H9 (cell line): ENCODE measurements at regions not wholly inside any gene's neighbourhood (a gene's known extent, or its start where the extent isn't known, plus 50 kb on each side); places are given as distances from the start of the nearest gene placed in this dataset.

Source experiments
- DNase-seq: peaks from one replicate; pipeline ENCODE4 v3.0.0-alpha.2; 2017
- H2AFZ ChIP-seq: one replicate; pipeline ENCODE4 v1.6.1; 2013; ENCODE audit warnings: mild to moderate bottlenecking, low read length, control low read depth, moderate library complexity
- H2AK5ac ChIP-seq: 2 replicates; pipeline ENCODE4 v1.6.1; 2013; ENCODE audit warnings: low read length, control low read depth, mixed read lengths; ENCODE audit not compliant: insufficient read length
- H2BK120ac ChIP-seq: one replicate; pipeline ENCODE4 v1.6.1; 2013; ENCODE audit warnings: low read depth, mild to moderate bottlenecking, low read length, control low read depth, inconsistent platforms; ENCODE audit not compliant: poor library complexity, severe bottlenecking
- H2BK12ac ChIP-seq: 2 replicates; pipeline ENCODE4 v1.6.1; 2013; ENCODE audit warnings: low read length, control low read depth, mixed read lengths, low read depth; ENCODE audit not compliant: insufficient read length
- H2BK15ac ChIP-seq: 2 replicates; pipeline ENCODE4 v1.6.1; 2013; ENCODE audit warnings: low read depth, low read length, control low read depth
- H2BK20ac ChIP-seq: one replicate; pipeline ENCODE4 v1.6.1; 2013; ENCODE audit warnings: low read depth, mild to moderate bottlenecking, low read length, control low read depth, inconsistent platforms; ENCODE audit not compliant: poor library complexity, severe bottlenecking
- H2BK5ac ChIP-seq: 2 replicates; pipeline ENCODE4 v1.6.1; 2013; ENCODE audit warnings: low read length, control low read depth, mixed read lengths; ENCODE audit not compliant: insufficient read length
- H3K14ac ChIP-seq: 2 replicates; pipeline ENCODE4 v1.6.1; 2013; ENCODE audit warnings: low read length, control low read depth; ENCODE audit not compliant: insufficient read depth
- H3K18ac ChIP-seq: 2 replicates; pipeline ENCODE4 v1.6.1; 2013; ENCODE audit warnings: low read depth, mild to moderate bottlenecking, mixed read lengths, low read length, control low read depth; ENCODE audit not compliant: insufficient read length
- H3K23ac ChIP-seq: 2 replicates; pipeline ENCODE4 v1.6.1; 2013; ENCODE audit warnings: low read length, control low read depth, mixed read lengths, low read depth; ENCODE audit not compliant: insufficient read length
- H3K23me2 ChIP-seq: 2 replicates; pipeline ENCODE4 v1.6.1; 2013; ENCODE audit warnings: low read depth, mild to moderate bottlenecking, mixed read lengths, low read length, control low read depth; ENCODE audit not compliant: insufficient read length, poor library complexity, severe bottlenecking
- H3K27ac ChIP-seq: 2 replicates; pipeline ENCODE4 v1.5.1; 2013; ENCODE audit warnings: low read length, control low read depth, mixed read lengths, low read depth; ENCODE audit not compliant: insufficient read length
- H3K27me3 ChIP-seq: 2 replicates; pipeline ENCODE4 v1.6.1; 2013; ENCODE audit warnings: low read length, control low read depth, inconsistent platforms; ENCODE audit not compliant: insufficient read depth
- H3K4ac ChIP-seq: 2 replicates; pipeline ENCODE4 v1.6.1; 2013; ENCODE audit warnings: low read depth, mild to moderate bottlenecking, control low read depth, inconsistent platforms, low read length, moderate library complexity
- H3K4me1 ChIP-seq: 2 replicates; pipeline ENCODE4 v1.6.1; 2013; ENCODE audit warnings: low read length, control low read depth, inconsistent platforms; ENCODE audit not compliant: insufficient read depth
- H3K4me2 ChIP-seq: 2 replicates; pipeline ENCODE4 v1.6.1; 2013; ENCODE audit warnings: low read length, control low read depth, mixed read lengths; ENCODE audit not compliant: insufficient read length, insufficient read depth
- H3K56ac ChIP-seq: 2 replicates; pipeline ENCODE4 v1.6.1; 2013; ENCODE audit warnings: low read depth, mild to moderate bottlenecking, mixed read lengths, low read length, control low read depth; ENCODE audit not compliant: insufficient read length
- H3K79me1 ChIP-seq: 2 replicates; pipeline ENCODE4 v1.6.1; 2013; ENCODE audit warnings: low read depth, mild to moderate bottlenecking, moderate library complexity, low read length, control low read depth, inconsistent platforms; ENCODE audit not compliant: insufficient read depth, poor library complexity, severe bottlenecking
- H3K79me2 ChIP-seq: 2 replicates; pipeline ENCODE4 v1.6.1; 2013; ENCODE audit warnings: low read length, control low read depth, inconsistent platforms; ENCODE audit not compliant: insufficient read depth
- H3K9ac ChIP-seq: 2 replicates; pipeline ENCODE4 v1.6.1; 2013; ENCODE audit warnings: low read length, control low read depth, mixed read lengths; ENCODE audit not compliant: insufficient read length; ENCODE audit errors: extremely low read depth
- H3K9me3 ChIP-seq: one replicate; pipeline ENCODE4 v1.6.1; 2013; ENCODE audit warnings: low read depth, low read length, inconsistent platforms; ENCODE audit not compliant: control insufficient read depth
- H3T11ph ChIP-seq: one replicate; pipeline ENCODE4 v1.6.1; 2013; ENCODE audit warnings: mild to moderate bottlenecking, low read length, control low read depth, inconsistent platforms
- H4K20me1 ChIP-seq: one replicate; pipeline ENCODE4 v1.6.1; 2013; ENCODE audit not compliant: control insufficient read depth, insufficient read length, insufficient read depth
- H4K5ac ChIP-seq: 2 replicates; pipeline ENCODE4 v1.6.1; 2013; ENCODE audit warnings: low read depth, mild to moderate bottlenecking, mixed read lengths, low read length, control low read depth; ENCODE audit not compliant: insufficient read length
- H4K8ac ChIP-seq: replicated peaks from 2 replicates; pipeline ENCODE4 v1.6.1; 2013; ENCODE audit warnings: low read length, control low read depth, mixed read lengths, low read depth; ENCODE audit not compliant: insufficient read length
- H4K91ac ChIP-seq: 2 replicates; pipeline ENCODE4 v1.6.1; 2013; ENCODE audit warnings: low read depth, mild to moderate bottlenecking, moderate library complexity, mixed read lengths, low read length, control low read depth; ENCODE audit not compliant: insufficient read length
- H3K27ac Mint-ChIP-seq, 3 experiments: 2 replicates in 2 of 3; 3 replicates in 1 of 3; pipeline ENCODE4 v1.8.0; 2020 to 2021; ENCODE audit warnings: mixed read lengths in 3 of 3, mild to moderate bottlenecking in 1 of 3, moderate library complexity in 1 of 3
- H3K27me3 Mint-ChIP-seq: 2 replicates; pipeline ENCODE4 v1.8.0; 2021; ENCODE audit warnings: low read depth, mild to moderate bottlenecking, moderate library complexity, mixed read lengths
- H3K36me3 Mint-ChIP-seq, 3 experiments: 2 replicates in 2 of 3; 3 replicates in 1 of 3; pipeline ENCODE4 v1.8.0; 2020 to 2021; ENCODE audit warnings: low read depth in 3 of 3, mixed read lengths in 3 of 3; ENCODE audit not compliant: insufficient read depth in 1 of 3
- H3K4me1 Mint-ChIP-seq, 2 experiments: 2 replicates each; pipeline ENCODE4 v1.8.0; 2020; ENCODE audit warnings: mixed read lengths in 2 of 2
- H3K4me3 Mint-ChIP-seq, 2 experiments: 2 replicates in 1 of 2; 3 replicates in 1 of 2; pipeline ENCODE4 v1.8.0; 2020 to 2021; ENCODE audit warnings: mild to moderate bottlenecking in 2 of 2, mixed read lengths in 2 of 2, moderate library complexity in 1 of 2
- H3K9me3 Mint-ChIP-seq, 2 experiments: 2 replicates in 1 of 2; 3 replicates in 1 of 2; pipeline ENCODE4 v1.8.0; 2020; ENCODE audit warnings: mild to moderate bottlenecking in 2 of 2, mixed read lengths in 2 of 2, moderate library complexity in 1 of 2
- CTCF ChIP-seq: fragments of 200-600 bp; sonication (generic); conservative IDR thresholded peaks from 3 replicates; pipeline ENCODE4 v1.8.0; 2021; ENCODE audit warnings: antibody characterized with exemption, mild to moderate bottlenecking
- WGBS: extraction: QIAGEN DNeasy Blood & Tissue Kit; methylation state at CpG from one replicate; pipeline ENCODE4 v1.1.7; 2013; ENCODE audit warnings: missing lambda C conversion rate, low lambda C conversion rate, mixed read lengths; ENCODE audit not compliant: insufficient read length; ENCODE audit errors: extremely low coverage; 5-methylcytosine and 5-hydroxymethylcytosine counted together

- no peak overlapping the region for H3K23ac ChIP-seq
- H3K4me1 ChIP-seq: no peaks in the 10 kb centered on the region; the same call in 1 of the 2 replicates
- no peaks in the 10 kb centered on the region for H3K79me2 ChIP-seq
- H3K9ac ChIP-seq: no peak overlapping the region
- no peaks in the 10 kb centered on the region for H3K9me3 ChIP-seq
- H2BK12ac ChIP-seq: no peak overlapping the region
- no peaks in the 10 kb centered on the region for H3K27me3 ChIP-seq
- H4K8ac ChIP-seq: no peak overlapping the region
- peaks cover 0 to 1% of the 10 kb centered on the region in 2 experiments; a peak in 4 of 5 replicates for H3K9me3 Mint-ChIP-seq
- H2BK120ac ChIP-seq: no peak overlapping the region
- H3K27ac ChIP-seq: no peak overlapping the region
- H3K4ac ChIP-seq: no peak overlapping the region
- H3K18ac ChIP-seq: no peak overlapping the region
- no peaks in the 10 kb centered on the region for H4K20me1 ChIP-seq
- WGBS: no CpG with 5 or more reads among the region's 5 CpGs
- H2AK5ac ChIP-seq: no peak overlapping the region
- H3K36me3 Mint-ChIP-seq: peaks cover 0 to 2% (median 0%) of the 10 kb centered on the region in 3 experiments; a peak in 2 of 7 replicates
- H3K4me1 Mint-ChIP-seq: peaks cover 10 to 11% of the 10 kb centered on the region in 2 experiments
- H4K5ac ChIP-seq: no peak overlapping the region
- H3K79me1 ChIP-seq: no peaks in the 10 kb centered on the region
- no peak overlapping the region for H2BK5ac ChIP-seq
- no peak overlapping the region for H3K4me2 ChIP-seq
- no peak for TF ChIP-seq CTCF
- H2AFZ ChIP-seq: no peak overlapping the region
- no peaks in the 10 kb centered on the region for H3K27me3 Mint-ChIP-seq
- H3K4me3 Mint-ChIP-seq: no peak overlapping the region
- no peak overlapping the region for H2BK20ac ChIP-seq
- H4K91ac ChIP-seq: no peak overlapping the region
- H3K27ac Mint-ChIP-seq: no peak overlapping the region
- H3T11ph ChIP-seq: no peak overlapping the region
- H3K56ac ChIP-seq: no peak overlapping the region
- no peak overlapping the region for H3K14ac ChIP-seq
- no peaks in the 10 kb centered on the region for H3K23me2 ChIP-seq
- H2BK15ac ChIP-seq: no peak overlapping the region
- DNase-seq: no peak
These were observed 818.6 kb upstream of the IGFBP3 start for GRCh38 chr7:46739518-46740234.
